Neuron (in vitro differentiated cells): ENCODE measurements at regions not wholly inside any gene's neighbourhood (a gene's known extent, or its start where the extent isn't known, plus 50 kb on each side); places are given as distances from the start of the nearest gene placed in this dataset.

Experiments
- H2AFZ ChIP-seq: one replicate; pipeline ENCODE4 v1.6.1; 2013; ENCODE audit warnings: low read depth, mild to moderate bottlenecking, inconsistent platforms, low read length, moderate library complexity
- H3K27me3 ChIP-seq: one replicate; pipeline ENCODE4 v1.6.1; 2013; ENCODE audit warnings: low read length; ENCODE audit not compliant: insufficient read depth
- H3K36me3 ChIP-seq: one replicate; pipeline ENCODE4 v1.6.1; 2013; ENCODE audit warnings: low read length; ENCODE audit not compliant: insufficient read depth
- H3K4me1 ChIP-seq: one replicate; pipeline ENCODE4 v1.6.1; 2013; ENCODE audit warnings: low read length; ENCODE audit not compliant: insufficient read depth
- H3K4me3 ChIP-seq: 2 replicates; pipeline ENCODE4 v1.5.1; 2013; ENCODE audit warnings: mild to moderate bottlenecking, low read length, moderate library complexity
- H3K9me3 ChIP-seq: one replicate; pipeline ENCODE4 v1.6.1; 2013; ENCODE audit warnings: low read length

DNA sequence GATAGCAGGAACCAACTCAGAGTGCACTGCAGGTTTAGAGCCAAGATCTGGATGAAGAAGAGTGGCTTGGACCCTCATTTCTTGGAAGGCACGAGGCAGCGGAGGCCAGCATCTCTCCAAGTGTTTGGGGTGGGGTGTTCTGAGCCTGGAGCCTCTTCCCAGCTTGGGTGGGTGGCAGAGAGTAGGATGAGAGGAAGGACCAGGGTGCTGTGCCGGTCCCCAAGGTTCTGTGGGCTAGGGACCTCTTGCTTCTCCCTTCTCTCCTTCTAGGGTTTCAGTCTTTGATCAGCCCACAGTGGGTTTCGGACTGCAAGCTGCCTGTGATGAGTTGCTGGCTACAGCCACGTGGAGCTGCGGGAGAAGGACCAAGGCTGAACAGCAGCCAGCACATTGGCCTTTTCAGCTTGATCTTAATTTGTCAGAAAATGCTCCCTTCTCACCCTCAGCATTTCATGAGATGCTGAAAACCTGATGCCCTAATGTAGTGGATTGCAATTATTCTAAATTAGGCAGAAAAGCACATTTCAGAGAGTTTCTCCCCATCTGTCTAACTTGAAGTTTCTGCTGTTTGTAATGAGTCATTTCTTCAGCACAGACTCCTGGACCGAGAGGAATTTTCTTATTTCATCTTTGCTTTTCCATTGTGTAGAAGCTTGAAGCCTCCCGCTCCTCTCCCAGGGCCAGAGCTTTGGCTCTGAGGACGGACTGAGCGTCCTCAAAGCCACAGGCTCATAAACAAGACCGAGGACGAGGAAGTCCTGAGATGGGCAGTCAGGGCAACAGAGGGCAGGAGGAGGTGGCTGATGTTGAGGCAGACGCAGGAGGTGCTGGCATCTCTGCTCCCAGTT lies 99.1 kb upstream of the HDAC4 start:
- peaks cover 30% of the 10 kb centered on the region for H3K27me3 ChIP-seq
- peaks cover 6% of the 10 kb centered on the region for H3K9me3 ChIP-seq
- H3K4me3 ChIP-seq: no peak overlapping the region

DNA sequence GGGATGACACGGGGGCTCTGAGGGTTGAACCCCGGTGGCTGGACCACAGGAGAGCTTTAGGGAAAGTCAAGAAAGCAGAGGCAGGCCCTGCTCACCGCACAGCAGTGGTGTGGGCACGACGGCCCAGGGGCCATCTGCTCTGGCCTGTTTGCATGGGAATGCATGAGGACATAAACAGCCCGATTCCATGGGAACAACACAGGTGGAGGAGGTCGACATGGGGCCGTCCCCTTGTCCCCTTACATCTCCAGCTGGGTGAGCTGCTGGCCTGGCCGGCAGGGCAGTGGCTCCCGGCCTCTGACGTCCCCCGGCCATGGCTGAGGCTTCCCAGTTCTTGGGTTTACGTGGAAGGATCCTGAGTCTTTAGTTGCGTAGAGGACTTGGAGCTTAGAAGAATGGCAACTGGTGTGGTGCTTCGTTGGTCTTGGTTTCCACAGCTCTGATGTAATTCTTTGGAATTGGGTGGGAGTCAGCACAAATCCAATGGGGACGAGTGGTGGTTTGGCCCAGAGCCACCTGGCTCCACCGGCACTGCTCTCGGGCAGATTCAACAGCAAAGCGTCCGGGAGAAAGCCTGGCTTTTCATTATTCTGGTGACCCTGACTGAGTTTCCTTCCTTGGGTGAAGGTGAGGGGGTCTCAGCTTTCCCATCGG lies 98.3 kb upstream of the HDAC4 start:
- Histone ChIP-seq H3K4me1 (peaks cover 22% of the 10 kb centered on the region), H3K27me3 (peaks cover 29% of the 10 kb centered on the region), H3K9me3 (peaks cover 6% of the 10 kb centered on the region), H3K4me3 (no peak overlapping the region), H2AFZ (no peak overlapping the region), H3K36me3 (no peaks in the 10 kb centered on the region)

More for the DNA sequence above, 99.1 kb upstream of the HDAC4 start:
- no peak overlapping the region for H2AFZ ChIP-seq
- peaks cover 16% of the 10 kb centered on the region for H3K4me1 ChIP-seq
- H3K36me3 ChIP-seq: no peaks in the 10 kb centered on the region

DNA sequence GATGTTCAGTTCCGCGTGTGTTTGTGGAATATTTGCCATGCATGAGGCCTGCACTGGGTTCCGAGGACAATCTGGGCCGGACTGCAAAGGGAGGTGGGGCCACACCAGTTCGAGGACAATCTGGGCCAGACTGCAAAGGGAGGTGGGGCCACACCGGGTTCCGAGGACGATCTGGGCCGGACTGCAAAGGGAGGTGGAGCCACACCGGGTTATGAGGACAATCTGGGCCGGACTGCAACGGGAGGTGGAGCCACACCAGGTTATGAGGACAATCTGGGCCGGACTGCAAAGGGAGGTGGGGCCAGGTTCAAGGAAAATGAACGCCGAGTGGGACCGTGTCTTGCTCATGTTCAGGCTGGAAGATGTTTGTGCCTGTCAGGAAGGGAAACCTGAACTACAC lies 97.8 kb upstream of the HDAC4 start:
- Histone ChIP-seq H3K9me3 (peaks cover 6% of the 10 kb centered on the region), H3K27me3 (peaks cover 35% of the 10 kb centered on the region), H3K4me3 (no peak overlapping the region), H2AFZ (no peak overlapping the region), H3K36me3 (no peaks in the 10 kb centered on the region), H3K4me1 (peaks cover 22% of the 10 kb centered on the region)

DNA sequence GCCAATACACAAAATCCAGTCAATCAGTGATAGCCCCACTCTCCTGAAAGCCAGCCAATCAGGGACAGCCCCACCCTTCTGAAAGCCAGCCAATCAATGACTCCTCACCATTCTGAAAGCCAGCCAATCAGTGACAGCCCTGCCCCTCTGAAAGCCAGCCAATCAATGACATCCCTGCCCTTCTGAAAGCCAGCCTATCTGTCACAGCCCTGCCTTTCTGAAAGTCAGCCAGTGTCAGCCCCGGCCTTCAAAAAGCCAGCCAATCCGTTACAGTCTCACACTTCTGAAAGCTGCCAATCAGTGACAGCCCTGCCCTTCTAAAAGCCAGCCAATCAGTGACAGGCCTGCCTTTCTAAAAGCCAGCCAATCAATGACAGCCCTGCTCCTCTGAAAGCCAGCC lies 95.9 kb upstream of the HDAC4 start:
- H3K27me3 ChIP-seq: peaks cover 48% of the 10 kb centered on the region

DNA sequence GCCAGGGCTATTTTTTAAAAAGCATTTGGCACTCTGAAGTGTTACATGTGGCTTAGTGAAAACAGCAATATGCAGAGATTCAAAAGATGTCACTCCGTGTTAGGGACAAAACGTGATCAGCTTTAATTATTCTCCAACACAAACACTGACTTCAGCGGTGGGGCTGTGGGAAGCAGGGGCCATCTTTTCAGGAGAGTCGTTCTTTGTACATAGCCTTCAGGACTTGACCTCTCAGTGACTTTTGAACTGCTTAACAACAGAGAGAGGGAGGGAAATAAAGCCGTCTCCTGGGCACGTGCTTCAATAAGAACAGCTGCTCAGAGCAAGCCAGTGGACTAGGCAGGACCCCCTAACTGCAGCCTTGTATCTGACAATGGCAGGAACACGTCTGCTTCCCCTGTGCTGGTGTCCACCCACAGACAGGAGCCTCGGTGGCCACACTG lies 95.0 kb upstream of the HDAC4 start:
- Histone ChIP-seq H3K36me3 (no peaks in the 10 kb centered on the region), H3K4me3 (no peak overlapping the region), H3K27me3 (peaks cover 54% of the 10 kb centered on the region), H2AFZ (no peak overlapping the region), H3K9me3 (peaks cover 8% of the 10 kb centered on the region), H3K4me1 (peaks cover 22% of the 10 kb centered on the region)

More for the DNA sequence above, 95.9 kb upstream of the HDAC4 start:
- Histone ChIP-seq H2AFZ (no peak overlapping the region), H3K4me3 (no peak overlapping the region), H3K9me3 (peaks cover 5% of the 10 kb centered on the region), H3K36me3 (no peaks in the 10 kb centered on the region), H3K4me1 (peaks cover 22% of the 10 kb centered on the region)

DNA sequence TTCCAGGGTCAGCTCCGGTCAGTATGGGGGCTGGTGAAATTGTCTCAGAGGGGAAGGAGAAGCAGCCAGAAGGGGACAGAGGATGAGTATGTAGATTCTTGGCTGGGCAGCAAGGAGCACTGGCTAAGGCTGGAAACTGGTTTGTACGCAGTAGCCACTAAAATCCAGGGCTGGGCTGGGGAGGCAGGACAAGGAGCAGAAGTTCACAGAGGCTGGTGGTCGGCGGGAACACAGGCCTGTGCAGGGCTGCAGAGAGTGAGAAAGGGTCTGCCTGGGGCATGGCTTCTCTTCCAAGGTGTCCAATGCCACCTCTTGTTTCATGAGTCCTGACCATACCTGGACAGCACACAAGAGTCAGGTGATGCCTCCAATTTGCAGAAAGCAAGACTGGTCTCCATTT lies 94.4 kb upstream of the HDAC4 start:
- no peak overlapping the region for H3K4me3 ChIP-seq
- H3K27me3 ChIP-seq: peaks cover 50% of the 10 kb centered on the region
- peaks cover 22% of the 10 kb centered on the region for H3K4me1 ChIP-seq
- H2AFZ ChIP-seq: no peak overlapping the region
- peaks cover 8% of the 10 kb centered on the region for H3K9me3 ChIP-seq
- no peaks in the 10 kb centered on the region for H3K36me3 ChIP-seq

DNA sequence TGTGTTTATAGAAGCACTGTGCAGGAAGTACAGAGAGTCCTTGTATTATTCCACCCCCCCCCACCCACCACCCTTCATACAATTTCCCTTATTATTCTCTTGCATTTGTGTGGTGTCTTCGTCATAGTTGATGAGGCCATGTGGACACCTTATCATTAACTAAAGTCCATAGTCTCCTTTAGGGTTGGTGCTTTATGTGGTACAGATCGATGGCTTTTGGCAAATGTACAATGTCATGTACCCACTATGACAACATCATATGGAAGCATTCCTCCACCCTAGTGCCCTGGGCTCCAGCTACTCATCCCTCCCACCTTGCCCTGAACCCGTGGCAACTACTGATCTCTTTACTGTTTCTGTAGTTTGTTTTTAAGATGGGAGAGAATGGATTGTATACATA lies 93.8 kb upstream of the HDAC4 start:
- Histone ChIP-seq H3K9me3 (peaks cover 8% of the 10 kb centered on the region), H3K4me3 (no peak overlapping the region), H2AFZ (no peak overlapping the region), H3K4me1 (peaks cover 22% of the 10 kb centered on the region), H3K36me3 (no peaks in the 10 kb centered on the region), H3K27me3 (peaks cover 49% of the 10 kb centered on the region)

DNA sequence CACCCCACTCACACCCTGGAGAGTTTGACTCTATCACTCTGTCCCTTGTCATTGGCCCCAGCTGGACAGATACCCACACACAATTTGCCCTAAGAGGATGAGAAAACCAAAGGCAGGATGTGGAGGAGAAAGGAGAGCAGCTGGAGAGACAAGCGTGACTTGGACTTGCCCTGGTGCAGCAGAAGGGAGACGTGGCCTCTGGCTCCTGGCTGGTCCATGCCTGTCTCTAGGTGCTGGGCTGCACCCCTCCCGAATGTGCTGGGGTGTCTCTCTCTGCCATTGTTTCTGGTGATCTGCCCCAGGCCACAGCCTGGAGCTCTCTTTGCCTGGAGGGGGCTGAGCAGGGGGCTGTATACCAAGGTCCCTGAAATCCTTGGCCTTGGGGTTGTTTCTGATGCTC lies 88.7 kb upstream of the HDAC4 start:
- Histone ChIP-seq H3K36me3 (no peaks in the 10 kb centered on the region), H3K4me1 (peaks cover 3% of the 10 kb centered on the region), H2AFZ (no peak overlapping the region), H3K9me3 (peaks cover 5% of the 10 kb centered on the region), H3K4me3 (no peak overlapping the region), H3K27me3 (peaks cover 56% of the 10 kb centered on the region)

DNA sequence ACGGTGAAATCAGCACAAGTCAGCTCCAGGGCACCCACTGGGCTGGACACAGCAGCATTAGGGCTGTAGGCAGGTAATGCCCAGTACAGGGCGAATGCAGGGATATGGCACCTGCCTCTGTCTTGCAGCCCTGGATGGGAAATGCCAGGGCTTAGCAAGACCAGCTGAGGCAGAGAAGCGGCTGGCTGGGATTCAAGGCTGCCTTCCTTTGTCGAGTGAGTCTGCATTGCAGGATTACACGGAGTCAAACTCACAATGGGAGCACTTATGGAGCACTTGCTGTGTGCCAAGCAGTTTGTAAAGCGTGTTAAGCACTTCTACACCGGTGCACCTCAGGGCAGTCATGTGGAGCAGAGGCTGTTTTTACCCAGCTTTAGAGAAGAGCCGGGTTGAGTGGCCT lies 87.3 kb upstream of the HDAC4 start:
- Histone ChIP-seq H3K9me3 (peaks cover 5% of the 10 kb centered on the region), H2AFZ (no peak overlapping the region)

DNA sequence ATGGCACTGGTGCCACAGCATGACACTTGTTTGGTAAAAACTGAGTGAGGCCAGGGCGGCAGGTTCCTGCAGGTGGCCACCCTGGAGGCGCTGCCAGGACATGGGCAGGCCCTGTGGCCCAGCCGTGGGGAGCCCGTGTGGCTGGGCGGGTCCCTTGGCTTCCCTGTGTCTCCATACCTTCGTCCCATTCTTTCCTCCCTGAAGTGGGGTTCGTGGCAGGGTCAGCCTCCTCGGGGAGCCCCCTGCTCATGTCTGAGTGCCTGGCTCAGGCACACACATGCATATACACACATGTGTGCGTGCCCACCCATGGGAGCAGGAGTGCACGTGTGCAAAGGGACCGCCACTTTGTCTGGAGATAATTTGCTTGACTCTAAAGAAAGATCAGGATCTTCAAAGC lies 86.5 kb upstream of the HDAC4 start:
- Histone ChIP-seq H3K4me1 (peaks cover 2% of the 10 kb centered on the region), H3K4me3 (no peak overlapping the region), H3K36me3 (no peaks in the 10 kb centered on the region), H3K27me3 (peaks cover 52% of the 10 kb centered on the region), H3K9me3 (peaks cover 5% of the 10 kb centered on the region), H2AFZ (no peak overlapping the region)

More for the DNA sequence above, 87.3 kb upstream of the HDAC4 start:
- no peaks in the 10 kb centered on the region for H3K36me3 ChIP-seq
- H3K27me3 ChIP-seq: peaks cover 56% of the 10 kb centered on the region
- H3K4me1 ChIP-seq: peaks cover 2% of the 10 kb centered on the region
- H3K4me3 ChIP-seq: no peak overlapping the region

DNA sequence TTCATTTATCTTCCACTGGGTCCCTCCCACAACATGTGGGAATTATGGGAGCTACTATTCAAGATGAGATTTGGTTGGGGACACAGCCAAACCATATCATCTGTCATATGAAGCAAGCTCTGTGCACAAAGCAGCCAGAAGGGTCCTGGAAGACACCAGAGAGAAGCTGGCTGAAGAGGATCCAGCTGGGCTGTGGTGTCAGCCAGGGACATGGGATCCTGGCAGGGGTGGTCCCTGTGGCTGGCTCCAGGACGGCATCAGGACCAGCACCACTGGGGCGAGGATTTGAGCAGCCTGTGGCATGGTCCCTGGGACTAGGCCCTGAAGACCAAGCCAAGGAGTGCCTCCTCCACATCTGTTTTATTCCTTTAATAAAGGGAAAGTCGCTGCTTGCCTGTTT lies 84.8 kb upstream of the HDAC4 start:
- no peaks in the 10 kb centered on the region for H3K36me3 ChIP-seq
- peaks cover 39% of the 10 kb centered on the region for H3K27me3 ChIP-seq
- H2AFZ ChIP-seq: no peak overlapping the region
- no peaks in the 10 kb centered on the region for H3K9me3 ChIP-seq
- no peak overlapping the region for H3K4me3 ChIP-seq
- H3K4me1 ChIP-seq: peaks cover 2% of the 10 kb centered on the region

DNA sequence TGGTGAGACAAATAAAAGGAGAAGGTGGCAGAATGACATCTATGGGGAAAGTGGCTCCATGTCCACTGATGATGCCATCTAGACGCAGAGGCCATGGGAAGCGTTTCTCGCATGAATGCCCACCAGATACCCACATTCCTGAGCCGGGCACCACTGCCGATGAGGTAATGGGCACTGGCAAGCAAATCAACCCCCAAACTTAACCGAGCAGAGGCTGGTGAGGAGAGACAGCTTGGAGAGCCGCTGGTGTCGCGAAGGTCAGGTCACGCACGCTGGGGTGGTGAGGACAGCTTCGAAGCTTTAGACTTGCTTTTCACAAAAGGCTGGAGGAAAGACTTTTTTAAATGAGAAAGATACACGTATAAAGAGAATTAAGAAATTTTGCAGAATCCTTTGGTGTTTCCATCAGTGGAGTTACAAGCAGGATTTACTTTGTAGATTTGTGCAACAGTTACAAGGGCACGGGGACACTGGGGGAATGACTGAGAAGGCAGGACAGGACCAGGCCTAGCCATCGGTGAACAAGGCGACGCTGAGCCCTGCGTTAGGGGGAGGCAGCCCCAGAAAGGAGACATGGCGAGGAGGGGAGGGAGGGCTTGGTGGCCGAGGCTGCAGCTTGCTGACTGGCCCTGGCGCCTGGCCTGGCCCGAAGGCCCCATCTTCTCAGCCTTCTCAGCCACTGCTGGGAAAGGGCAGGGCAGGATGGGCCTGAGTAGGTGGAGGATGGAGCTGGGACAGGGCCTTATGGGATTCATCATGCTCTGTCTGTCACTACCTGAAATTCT lies 83.9 kb upstream of the HDAC4 start:
- Histone ChIP-seq H3K4me1 (peaks cover 2% of the 10 kb centered on the region), H2AFZ (no peak overlapping the region), H3K36me3 (no peaks in the 10 kb centered on the region), H3K27me3 (peaks cover 39% of the 10 kb centered on the region), H3K9me3 (no peaks in the 10 kb centered on the region), H3K4me3 (no peak overlapping the region)
